ENCODE measurements at regions not wholly inside any gene's neighbourhood (a gene's known extent, or its start where the extent isn't known, plus 50 kb on each side); places are given as distances from the start of the nearest gene placed in this dataset.

GRCh38 chr11:122434786-122435185, 220.7 kb upstream of the UBASH3B start:
- Histone ChIP-seq H3K18ac (ENCODE audit: extremely low read depth, low read length) (no peak overlapping the region), H2BK5ac (ENCODE audit: low read depth, low read length) (no peak overlapping the region), H3K14ac (ENCODE audit: insufficient read length) (no peak overlapping the region), H3K4ac (replicated peaks; ENCODE audit: insufficient read length, low read depth, low read length) (no peak overlapping the region), H3K9ac (replicated peaks in 1 of 4; ENCODE audit: extremely low read depth in 1 of 4, low read depth in 3 of 4, low read length in 3 of 4) (no peak overlapping the region), H3K56ac (replicated peaks; ENCODE audit: insufficient read length, low read depth, low read length) (no peak overlapping the region), H3K27ac (ENCODE audit: low read depth, low read length) (no peak overlapping the region), H3K36me3 (ENCODE audit: control insufficient read depth in 2 of 4, insufficient read depth in 4 of 4, low read length in 3 of 4) (no peaks in the 10 kb centered on the region), H3K4me1 (replicated peaks in 1 of 4; ENCODE audit: control insufficient read depth in 3 of 4, insufficient read depth in 4 of 4, low read length in 3 of 4) (peaks cover 4 to 8% (median 5%) of the 10 kb centered on the region in 4 experiments; a peak in 5 of 7 replicates), H4K20me1 (replicated peaks in 1 of 2; ENCODE audit: control insufficient read depth in 1 of 2, insufficient read depth in 2 of 2, low read length in 2 of 2) (no peaks in the 10 kb centered on the region), H2AFZ (ENCODE audit: low read length) (peak overlapping the region; percentile 79; the same call in 1 of the 2 replicates), H3K27me3 (replicated peaks in 1 of 4; ENCODE audit: control insufficient read depth in 3 of 4, extremely low read depth in 1 of 4, insufficient read depth in 3 of 4, low read length in 3 of 4) (0 out of 7 replicates have a peak, but pooled peaks cover 0 to 2% (median 0%) of the 10 kb centered on the region in 4 experiments), H3K23ac (ENCODE audit: insufficient read length) (no peak overlapping the region), H3K79me1 (ENCODE audit: low read depth, low read length) (no peaks in the 10 kb centered on the region), H3K9me3 (ENCODE audit: insufficient read depth in 2 of 2, low read depth in 1 of 2, low read length in 1 of 2) (no peaks in the 10 kb centered on the region), H3K4me2 (ENCODE audit: insufficient read depth in 1 of 2, low read depth in 2 of 2, low read length in 2 of 2) (0 out of 4 replicates have a peak overlapping the region, but pooled peaks of 1 of the 2 experiments have one; percentile 27), H3K79me2 (ENCODE audit: control insufficient read depth in 1 of 2, insufficient read depth in 2 of 2, low read length in 2 of 2) (no peaks in the 10 kb centered on the region), H2BK120ac (replicated peaks; ENCODE audit: low read depth, low read length) (no peak overlapping the region), H2AK5ac (ENCODE audit: low read depth, low read length) (no peak overlapping the region), H4K5ac (ENCODE audit: insufficient read length, low read depth, low read length) (no peak overlapping the region), H2BK12ac (ENCODE audit: low read depth, low read length) (peak overlapping the region; percentile 60; the same call in 1 of the 2 replicates), H3K4me3 (ENCODE audit: extremely low read depth in 1 of 4, insufficient read depth in 2 of 4, low read depth in 3 of 4, low read length in 4 of 4) (no peak overlapping the region), H2BK20ac (ENCODE audit: low read length) (no peak overlapping the region), H2BK15ac (ENCODE audit: low read length) (no peak overlapping the region), H4K91ac (replicated peaks; ENCODE audit: insufficient read length, low read length) (no peak overlapping the region), H3K23me2 (ENCODE audit: low read depth, low read length) (peaks cover under 1% of the 10 kb centered on the region; the same call in 1 of the 2 replicates), H4K8ac (ENCODE audit: extremely low read depth, insufficient read depth, low read length) (no peak overlapping the region)
- FAIRE-seq, result no peak
- no peak for DNase-seq (ENCODE audit: low read depth in 1 of 2, low spot score in 2 of 2)
- CTCF ChIA-PET (ENCODE audit: partially characterized antibody), result no interaction called here
- POLR2A ChIA-PET (ENCODE audit: partially characterized antibody), result no interaction called here
- WGBS, 2 experiments (ENCODE audit: extremely low coverage in 1 of 2, insufficient coverage in 1 of 2, insufficient read length in 1 of 2, insufficient replicate concordance in 2 of 2, low coverage in 1 of 2, low lambda C conversion rate in 2 of 2, missing lambda C conversion rate in 1 of 2), result 24% methylated on average over 1 of the region's 1 CpG; no CpG with 5 or more reads in 1 of the 2 experiments
- TF ChIP-seq SIX5 (IDR thresholded peaks at IDR 0.05; ENCODE audit: low read depth, low read length) (no peak), BRCA1 (IDR thresholded peaks at IDR 0.05; ENCODE audit: low read depth, low read length) (no peak), SUZ12 (IDR thresholded peaks at IDR 0.05; ENCODE audit: low read length) (no peak), SAP30 (IDR thresholded peaks at IDR 0.05; ENCODE audit: insufficient read depth, insufficient replicate concordance, low read length) (no peak), GABPA (IDR thresholded peaks at IDR 0.05; ENCODE audit: borderline replicate concordance, insufficient read depth, low read length) (no peak), TAF7 (optimal IDR thresholded peaks at IDR 0.05; ENCODE audit: borderline replicate concordance, low read depth, low read length) (no peak), TAF1 (IDR thresholded peaks at IDR 0.05; ENCODE audit: low read depth, low read length) (no peak)
- TF ChIP-seq, protein P1, sequence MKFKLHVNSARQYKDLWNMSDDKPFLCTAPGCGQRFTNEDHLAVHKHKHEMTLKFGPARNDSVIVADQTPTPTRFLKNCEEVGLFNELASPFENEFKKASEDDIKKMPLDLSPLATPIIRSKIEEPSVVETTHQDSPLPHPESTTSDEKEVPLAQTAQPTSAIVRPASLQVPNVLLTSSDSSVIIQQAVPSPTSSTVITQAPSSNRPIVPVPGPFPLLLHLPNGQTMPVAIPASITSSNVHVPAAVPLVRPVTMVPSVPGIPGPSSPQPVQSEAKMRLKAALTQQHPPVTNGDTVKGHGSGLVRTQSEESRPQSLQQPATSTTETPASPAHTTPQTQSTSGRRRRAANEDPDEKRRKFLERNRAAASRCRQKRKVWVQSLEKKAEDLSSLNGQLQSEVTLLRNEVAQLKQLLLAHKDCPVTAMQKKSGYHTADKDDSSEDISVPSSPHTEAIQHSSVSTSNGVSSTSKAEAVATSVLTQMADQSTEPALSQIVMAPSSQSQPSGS (IDR thresholded peaks at IDR 0.05; ENCODE audit: low read length), result no peak
- TF ChIP-seq, protein P2, sequence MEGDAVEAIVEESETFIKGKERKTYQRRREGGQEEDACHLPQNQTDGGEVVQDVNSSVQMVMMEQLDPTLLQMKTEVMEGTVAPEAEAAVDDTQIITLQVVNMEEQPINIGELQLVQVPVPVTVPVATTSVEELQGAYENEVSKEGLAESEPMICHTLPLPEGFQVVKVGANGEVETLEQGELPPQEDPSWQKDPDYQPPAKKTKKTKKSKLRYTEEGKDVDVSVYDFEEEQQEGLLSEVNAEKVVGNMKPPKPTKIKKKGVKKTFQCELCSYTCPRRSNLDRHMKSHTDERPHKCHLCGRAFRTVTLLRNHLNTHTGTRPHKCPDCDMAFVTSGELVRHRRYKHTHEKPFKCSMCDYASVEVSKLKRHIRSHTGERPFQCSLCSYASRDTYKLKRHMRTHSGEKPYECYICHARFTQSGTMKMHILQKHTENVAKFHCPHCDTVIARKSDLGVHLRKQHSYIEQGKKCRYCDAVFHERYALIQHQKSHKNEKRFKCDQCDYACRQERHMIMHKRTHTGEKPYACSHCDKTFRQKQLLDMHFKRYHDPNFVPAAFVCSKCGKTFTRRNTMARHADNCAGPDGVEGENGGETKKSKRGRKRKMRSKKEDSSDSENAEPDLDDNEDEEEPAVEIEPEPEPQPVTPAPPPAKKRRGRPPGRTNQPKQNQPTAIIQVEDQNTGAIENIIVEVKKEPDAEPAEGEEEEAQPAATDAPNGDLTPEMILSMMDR (IDR thresholded peaks at IDR 0.05; ENCODE audit: control extremely low read depth in 1 of 3, insufficient read depth in 1 of 3, low read depth in 1 of 3, low read length in 3 of 3), result no peak

Measured in H1 (cell line).